ENCODE measurements at regions not wholly inside any gene's neighbourhood (a gene's known extent, or its start where the extent isn't known, plus 50 kb on each side); places are given as distances from the start of the nearest gene placed in this dataset.

DNA sequence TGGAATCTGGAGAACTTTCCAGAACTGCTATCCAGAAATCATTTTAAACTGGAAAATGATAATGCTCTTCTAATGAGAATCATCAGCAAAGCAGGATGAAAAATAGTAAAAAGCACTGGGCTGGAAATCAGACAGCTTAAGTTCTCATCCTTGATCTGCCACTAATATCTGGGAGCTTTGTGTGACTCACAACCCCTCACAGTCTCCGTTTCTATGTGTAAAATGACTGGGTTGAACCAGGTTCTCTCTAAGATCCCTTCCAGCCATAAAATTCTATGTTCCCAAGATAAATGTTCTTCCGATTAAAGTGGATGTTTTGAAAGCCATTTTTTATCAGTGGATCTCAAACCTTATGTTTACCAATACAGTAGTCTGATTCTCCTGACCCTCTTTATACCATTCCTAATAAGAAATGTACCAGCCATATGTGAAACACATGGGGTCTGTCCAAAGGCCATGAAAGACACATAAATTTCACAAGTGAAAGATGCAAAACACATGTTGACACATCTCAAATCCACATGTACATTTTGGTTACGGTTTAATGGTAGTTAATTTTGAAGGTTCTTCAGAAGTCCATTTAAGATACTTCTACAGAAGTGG lies 188.8 kb downstream of the EN1 start:
- no peak for DNase-seq

DNA sequence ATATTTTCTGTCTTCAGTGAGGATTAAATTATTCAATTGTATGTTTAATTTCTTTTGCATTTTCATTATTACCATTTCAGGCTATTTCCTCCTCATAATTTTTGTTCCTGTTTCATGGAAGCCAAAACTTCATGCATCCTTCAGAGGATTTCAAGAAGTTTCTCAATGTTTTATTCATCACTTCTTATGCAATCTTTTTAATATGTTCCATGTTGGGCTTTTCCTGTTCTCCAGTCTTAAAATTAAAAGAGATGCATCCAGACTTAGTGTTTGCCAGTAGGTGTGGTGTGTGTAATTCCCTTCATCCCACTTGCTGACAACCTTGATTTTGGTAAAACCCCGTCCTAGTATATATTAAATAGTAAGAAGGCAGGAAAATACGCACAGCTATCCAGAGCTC lies 190.0 kb downstream of the EN1 start:
- no peak for DNase-seq

DNA sequence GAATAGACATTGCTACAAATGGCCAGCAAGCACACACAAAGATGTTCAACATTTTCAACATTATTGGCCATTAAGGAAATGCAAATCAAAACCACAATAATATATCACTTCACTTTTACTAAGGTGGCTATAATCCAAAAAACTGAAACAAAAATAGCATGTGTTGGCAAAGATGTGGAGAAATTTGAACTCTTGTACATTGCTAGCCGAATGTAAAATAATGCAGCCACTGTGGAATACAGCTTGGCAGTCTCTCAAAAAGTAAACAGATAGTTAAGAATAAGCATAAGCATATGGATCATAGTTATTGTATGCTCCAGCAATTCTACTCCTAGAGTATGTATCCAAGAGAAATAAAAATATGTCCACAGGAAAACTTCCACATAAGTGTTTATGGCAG lies 192.5 kb downstream of the EN1 start:
- DNase-seq: no peak

DNA sequence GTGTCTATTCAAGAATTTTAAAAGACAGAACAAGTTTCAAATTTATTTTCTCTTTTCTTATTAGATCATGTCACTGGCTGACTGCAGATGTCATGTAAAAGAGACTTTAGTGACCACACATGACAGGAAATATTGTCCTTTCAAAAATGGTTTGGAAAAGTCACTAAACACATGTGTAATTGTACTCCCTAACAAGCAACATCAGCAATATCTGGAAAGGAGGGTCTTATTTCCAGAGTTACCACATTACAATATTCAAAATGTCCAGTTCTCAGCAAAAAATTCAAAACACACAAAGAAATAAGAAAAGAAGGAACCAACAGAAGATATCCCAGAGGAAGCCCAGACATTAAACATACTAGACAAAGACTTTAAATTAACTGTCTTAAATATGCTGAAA lies 197.1 kb downstream of the EN1 start:
- no peak for DNase-seq

DNA sequence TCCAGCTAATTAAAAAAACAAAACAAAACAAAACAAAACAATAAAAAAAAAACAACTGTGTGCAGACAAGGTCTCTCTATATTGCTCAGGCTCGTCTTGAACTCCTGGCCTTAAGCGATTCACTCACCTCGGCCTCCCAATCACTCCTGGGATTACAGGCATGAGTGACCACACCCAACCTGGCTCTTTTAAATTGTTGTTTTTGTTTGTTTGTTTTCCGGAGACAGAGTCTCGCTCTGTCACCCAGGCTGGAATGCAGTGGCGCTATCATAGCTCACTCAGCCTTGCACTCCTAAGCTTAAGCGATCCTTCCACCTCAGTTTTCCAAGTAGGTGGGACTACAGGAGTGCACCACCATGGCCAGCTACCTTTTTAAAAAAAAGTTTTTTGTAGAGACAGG lies 201.6 kb downstream of the EN1 start:
- DNase-seq: no peak

DNA sequence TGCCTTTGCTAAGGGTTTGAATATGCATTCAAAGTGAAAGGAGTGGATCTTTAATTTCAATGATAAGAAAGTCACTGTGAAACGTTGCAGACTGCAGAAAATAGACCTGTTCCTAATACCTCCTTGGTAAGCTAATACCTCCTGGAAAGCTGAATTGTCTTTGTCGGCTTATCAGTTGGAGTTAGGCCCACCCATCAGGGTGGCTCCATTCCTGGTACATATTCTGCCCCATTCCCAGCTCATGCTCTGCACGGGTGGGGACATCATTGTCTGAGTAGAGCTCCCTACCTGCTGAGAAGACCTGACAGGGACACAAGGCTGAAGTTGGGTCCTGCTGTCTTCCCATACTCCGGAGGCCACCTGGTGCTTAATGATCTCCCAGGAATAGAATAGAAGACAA lies 203.3 kb downstream of the EN1 start:
- DNase-seq: no peak

DNA sequence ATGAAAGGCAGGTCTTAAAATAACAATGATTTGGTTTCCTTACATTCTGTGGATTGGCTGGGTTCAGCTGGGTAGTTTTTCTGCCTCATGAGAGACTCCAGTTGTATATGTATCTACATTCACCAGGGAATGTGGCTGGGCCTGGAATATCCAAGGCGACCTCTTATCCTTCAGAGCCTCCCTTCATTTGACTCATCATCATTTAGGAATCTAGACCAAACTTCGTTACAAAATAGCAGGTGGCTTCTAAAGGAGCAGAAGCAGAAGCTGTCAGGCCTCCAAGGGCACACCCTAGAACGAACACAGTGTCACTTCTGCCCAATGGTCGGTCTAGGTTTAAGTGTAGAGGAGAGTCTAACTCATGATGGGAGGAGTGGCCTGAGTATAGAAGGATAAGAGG lies 204.2 kb downstream of the EN1 start:
- no peak for DNase-seq

DNA sequence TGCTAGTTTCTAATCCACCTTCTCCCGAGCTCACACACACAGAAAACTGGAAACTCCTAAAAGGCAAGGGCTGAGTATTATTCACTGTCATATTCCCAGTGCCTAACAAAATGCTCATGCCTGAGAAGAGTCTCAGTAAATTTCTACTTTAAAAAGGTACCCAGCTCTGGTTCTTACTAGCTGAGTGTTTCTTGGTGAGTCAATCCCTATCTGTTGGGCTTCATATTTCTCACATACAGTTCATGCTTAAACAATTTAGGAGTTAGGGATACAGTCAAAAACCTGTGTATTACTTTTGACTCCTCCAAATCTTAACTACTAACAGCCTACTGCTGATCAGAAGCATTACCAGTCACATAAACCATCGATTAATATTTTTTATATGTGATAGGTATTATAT lies 204.9 kb downstream of the EN1 start:
- no peak for DNase-seq

DNA sequence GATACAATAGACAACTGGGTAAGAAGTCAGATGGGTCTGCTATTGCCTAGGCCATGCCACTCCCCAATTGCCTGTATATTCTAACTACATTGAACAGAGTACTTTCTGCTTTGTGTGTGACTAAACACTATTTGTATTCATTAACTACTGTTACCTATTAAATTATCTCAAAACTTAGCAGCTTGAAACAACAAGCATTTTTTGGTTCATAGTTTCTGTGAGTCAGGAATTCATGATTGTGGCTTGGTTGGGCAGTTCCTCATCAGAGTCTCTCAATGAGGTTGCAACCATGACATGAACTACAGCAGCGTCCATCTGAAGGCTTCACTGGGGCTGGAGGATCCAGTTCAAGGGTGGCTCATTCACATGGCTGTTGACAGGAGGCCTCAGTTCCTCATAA lies 205.7 kb downstream of the EN1 start:
- DNase-seq: no peak

DNA sequence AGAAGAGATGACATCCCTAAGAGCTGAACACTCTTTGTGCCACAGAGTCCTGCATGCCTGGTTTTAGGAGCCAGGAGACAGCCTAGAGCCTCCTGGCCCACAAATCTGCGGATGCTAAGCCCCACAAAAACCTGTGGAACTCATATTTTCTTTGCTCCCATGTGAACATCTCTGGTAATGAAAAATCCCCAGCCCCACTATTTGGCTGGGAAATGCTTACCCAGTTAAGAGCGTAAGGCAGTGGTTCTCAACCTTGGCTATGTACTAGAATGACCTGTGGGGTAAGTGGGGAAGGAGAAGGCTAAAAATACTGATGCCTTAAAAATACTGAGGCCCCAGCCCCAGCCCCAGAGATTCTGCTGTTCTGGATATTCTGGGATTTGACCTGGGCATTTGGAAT lies 208.1 kb downstream of the EN1 start:
- DNase-seq: no peak

DNA sequence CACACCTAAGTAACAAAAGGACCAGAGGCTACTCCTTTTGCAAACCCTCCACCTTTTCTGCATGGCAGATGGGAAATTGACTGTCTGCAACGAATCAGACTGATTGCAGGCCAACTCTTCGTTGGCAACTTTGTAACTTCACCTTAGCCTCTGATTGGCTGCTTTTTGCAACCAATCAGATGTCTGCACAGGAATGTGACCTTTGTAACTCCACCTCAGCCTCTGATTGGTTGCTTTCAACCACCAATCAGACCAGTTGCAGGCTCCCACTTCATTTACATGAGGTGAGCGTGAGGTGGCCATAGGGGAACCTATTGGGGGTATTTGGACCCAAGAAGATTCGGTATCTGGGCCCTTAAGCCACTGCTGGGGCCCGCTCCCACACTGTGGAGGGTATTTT lies 209.0 kb downstream of the EN1 start:
- DNase-seq: no peak

DNA sequence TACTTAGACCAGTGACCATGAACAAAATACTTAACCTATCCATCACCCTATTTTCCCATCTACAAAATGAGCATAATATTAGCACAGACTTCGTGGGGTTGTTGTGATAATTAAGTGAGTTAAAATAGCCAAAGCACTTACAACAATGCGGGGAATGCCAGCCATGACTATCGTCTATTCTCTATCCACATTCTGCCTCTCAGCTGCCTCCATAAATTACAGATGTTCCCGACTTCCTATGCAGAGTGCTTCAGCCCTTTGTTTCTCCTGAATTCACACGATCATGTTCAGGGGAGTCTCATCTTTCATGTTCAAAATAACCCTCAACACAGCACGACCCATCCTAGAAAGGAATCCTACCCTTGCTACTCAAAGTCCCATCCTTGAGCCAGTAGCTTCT lies 211.6 kb downstream of the EN1 start:
- no peak for DNase-seq

DNA sequence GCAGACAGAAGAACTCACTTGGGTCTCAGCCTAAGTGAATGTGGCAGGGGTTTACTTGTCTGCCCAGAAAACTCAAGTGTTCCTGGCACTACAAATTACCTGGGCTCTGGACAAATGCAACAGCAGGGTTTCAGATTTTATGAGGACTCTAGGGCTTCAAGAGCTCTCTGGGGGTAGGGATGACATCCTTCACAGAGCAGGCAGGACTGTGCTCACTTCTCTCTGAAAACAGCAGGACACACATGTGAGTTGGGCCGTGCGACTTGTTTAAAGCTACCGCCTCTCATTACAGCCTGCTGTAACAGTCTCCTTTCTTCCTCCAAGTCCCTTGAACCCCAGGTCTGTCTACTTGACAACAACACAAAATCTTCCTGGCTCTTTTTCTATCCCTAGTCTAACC lies 212.6 kb downstream of the EN1 start:
- no peak for DNase-seq

DNA sequence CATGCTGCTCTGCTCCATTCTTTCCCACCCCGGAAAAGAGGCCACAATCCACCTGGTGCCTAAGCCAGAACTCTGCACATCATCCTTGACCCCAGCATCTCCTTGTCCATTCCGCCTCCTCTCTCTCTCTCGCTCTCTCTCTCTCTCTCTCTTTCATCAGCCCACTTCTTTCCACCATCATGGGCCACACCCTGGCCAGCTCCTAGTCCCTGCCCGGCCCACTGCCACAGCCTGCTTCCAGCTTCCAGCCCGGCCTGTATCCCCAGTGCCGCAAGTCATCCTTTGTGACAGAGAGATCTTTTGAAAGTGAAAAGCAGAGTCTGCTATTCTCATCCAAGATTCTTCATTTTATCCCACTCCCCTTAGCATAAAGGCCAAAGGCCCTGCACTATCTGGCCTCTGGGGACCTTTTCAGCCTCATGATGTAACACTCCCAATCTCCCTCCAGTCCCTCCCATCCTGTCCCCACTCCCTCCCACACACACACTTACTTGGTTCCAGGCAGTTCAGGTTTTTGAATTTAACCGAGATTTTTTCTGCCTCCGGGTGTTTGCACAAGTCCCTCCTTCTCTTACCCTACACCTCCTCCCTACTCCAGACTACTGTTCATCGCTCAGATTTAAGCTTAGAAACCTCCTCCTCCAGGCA lies 214.0 kb downstream of the EN1 start:
- DNase-seq: no peak

DNA sequence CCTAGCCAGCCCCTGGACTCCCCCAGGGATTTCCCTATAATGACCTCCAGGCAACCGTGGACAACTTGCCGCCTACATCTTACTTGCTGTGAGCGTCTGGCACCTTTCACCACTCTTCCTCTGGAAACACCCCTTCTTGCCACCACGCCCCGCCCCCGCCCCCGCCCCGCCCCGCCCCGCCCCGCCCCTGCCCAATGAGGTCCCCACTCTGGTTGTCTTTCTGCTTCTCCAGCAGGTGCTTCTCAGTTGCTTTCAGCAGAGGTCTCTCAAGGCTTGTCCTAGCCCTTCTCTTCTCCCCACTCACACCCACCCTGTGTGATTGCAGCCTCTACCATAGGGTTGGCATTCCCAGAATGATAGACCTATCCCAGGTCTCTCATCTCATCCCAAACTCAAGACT lies 214.5 kb downstream of the EN1 start:
- no peak for DNase-seq

DNA sequence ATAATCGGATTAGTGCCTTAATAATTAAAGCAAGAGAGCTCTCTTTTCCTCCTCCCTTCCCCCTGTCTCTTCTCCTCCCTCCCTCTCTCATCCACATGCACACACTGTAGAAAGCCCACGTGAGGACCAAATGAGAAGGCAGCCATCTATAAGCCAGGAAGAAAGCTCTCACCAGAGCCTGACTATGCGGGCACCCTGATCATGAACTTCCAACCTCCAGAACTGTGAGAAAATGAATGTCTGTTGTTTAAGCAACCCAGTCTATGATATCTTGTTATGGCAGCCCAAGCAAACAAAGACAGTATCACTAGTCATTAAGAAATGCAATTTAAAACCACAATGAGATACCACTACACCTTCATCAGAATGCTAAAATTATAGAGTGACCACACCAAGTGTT lies 220.3 kb downstream of the EN1 start:
- no peak for DNase-seq

DNA sequence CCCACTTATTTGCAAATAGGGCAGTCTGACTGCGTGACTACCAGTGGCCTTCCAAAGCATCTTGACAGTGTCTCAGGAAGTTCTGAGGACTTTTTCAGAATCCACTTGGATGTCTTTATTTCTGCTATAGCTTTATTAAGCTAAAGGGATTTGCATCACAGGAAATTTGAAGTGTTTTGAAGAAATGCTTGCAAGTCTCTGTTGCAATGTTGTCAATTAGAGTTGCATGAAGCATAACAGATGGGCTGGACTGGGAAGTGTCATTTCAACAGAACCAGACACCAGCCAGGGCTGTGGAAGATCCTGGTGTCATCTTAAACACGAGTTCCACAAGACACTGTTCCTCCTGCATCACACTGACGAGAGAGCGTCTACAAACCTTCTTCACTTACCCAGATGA lies 224.5 kb downstream of the EN1 start:
- no peak for DNase-seq

DNA sequence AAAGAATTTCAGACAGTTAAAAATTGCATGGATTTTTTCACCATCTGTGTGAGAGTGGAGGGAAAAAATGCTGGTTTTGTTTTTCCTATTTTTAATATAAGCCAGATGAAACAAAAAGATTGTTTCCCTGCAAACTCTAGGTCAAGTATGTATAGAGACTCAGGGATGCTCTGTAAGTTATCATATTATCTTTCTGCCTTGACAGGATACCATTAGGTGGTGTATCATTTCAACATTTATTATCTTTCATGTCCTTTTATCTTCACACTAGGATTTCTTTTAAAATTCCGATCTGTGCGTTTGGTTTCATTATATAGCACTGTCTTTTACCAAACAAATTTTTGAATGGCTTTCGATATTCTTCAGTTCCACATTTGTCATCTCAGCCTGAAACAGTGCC lies 225.3 kb downstream of the EN1 start:
- DNase-seq: no peak

DNA sequence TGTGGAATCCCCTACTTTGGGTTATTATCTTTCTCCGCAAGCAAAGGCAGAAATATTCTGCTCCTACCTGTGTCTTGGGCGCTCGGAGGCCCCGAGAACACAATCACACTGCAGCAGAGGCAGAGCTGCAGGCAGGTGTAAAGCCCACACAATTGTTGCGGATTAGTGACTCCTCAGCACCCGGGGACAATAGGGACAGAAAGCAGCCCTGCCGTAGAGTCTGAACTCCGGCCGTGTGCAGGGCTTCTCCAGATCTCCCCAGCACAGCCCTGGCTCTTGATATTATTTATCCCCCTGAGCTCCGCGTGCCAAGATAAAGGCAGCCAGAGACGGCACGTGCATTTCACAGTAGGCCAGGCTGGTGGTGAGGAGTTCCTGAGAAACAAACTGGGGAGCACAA lies 229.2 kb downstream of the EN1 start:
- DNase-seq: no peak

DNA sequence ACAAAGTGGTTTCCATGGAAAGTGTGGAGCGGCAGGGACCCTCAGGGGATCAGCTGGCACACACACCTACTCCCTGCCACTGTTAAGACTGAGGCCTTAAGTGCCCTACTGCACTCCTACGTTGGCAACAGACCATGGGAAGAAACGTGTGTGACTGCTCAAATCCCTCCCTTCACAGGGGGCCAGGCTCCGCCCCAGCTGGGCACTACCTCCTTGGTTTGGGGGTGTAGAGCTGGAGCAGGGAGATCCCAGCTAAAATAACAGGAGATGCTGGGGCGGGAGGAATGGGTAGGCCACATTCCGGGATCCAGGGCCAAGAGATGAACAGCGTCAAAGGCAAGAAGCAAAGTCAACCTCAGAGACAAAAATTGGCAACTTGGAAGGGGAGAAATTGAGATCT lies 231.0 kb downstream of the EN1 start:
- DNase-seq: no peak

DNA sequence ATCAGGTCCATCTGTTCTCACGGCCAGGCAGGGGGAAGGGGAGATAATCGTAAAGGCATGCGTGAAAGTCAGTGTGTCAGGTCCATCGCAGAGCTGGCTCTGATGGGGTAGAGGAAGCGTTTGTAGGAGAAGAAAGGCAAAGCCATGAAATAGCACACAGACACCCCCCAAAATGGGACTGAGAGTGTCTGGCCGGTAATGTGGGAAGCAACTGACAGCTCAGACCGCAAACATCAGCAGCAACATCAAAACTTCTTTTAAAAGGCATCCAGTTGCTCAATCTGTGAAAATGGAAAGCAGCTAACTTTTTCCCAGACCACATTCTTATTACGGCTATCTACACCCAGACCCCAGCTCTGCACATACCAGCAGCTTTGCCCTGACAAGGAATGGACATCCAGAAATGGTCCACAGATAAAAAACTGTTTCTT lies 232.6 kb downstream of the EN1 start:
- no peak for DNase-seq

DNA sequence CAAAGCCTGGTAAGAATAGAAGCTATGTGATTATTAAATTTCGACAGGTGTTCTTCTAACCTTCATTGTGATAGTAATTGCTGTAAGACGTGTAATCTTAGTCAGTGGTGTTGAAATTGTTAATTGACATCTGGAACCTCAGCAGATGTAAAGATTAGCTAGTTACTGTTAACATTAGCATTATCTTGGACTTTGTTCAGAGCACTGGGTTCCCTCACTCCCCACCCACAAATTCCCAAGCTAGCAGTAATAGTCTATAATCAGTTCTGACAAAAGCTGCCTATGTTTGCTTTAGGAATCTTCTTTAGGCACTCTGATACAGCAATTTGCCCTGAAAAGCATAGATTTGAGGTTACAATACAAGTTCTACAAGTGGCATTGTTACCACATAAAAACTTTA lies 233.7 kb downstream of the EN1 start:
- DNase-seq: no peak

DNA sequence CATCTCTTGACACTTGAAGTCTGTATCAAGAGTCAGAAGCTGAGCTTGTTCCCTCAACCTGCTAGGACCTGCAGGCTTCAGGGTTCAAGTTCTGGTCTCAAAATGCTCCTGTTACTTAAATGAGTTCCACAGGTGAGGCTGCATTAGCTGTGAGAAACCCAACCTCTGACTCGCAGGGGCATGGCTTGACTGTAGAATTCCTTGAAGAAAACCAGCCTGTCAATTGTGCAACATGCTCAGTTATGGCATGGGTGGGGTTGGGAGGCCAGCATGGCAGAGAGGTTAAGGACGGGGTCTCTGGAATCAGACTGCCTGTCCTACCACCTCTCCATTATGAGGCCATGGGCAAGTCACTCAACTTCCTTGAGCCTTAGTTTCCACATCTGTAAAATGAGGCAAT lies 235.8 kb downstream of the EN1 start:
- DNase-seq: no peak

DNA sequence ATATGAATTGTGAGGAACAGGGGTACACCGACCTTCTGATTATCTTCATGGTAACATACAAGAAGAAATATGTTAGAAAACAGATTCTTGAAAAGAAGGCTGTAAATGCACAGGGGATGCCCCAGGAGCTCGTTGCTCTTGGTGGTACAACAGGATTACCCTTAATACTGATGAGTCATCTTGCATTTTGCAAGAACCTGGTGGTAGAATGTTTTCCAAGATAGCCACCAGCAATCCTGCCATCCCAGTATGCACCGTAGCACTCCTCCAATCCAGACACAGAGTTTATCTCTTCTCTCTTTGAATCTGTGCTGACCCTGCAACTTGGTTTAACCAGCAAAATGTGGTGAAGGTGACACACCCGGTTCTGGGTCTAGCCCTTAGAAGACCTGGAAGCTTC lies 238.3 kb downstream of the EN1 start:
- no peak for DNase-seq

DNA sequence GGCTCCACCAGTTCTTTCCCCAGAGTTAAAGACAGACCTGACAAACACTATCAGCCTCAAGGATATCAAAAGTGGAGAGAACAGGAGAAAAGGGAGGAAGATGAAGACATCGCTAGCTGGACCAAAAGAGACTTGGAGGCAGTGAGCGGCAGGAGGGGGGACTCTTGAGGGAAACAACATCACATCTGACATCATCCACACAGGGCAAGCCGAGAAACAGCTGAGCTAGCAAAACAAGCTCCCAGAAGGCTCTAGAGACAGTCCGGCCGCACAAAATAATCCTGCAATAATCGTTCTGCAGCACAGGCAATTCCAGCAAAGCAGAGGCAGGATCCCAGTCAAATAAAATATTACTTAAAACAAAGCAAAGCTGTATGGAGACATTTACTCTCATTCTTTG lies 239.8 kb downstream of the EN1 start:
- no peak for DNase-seq

DNA sequence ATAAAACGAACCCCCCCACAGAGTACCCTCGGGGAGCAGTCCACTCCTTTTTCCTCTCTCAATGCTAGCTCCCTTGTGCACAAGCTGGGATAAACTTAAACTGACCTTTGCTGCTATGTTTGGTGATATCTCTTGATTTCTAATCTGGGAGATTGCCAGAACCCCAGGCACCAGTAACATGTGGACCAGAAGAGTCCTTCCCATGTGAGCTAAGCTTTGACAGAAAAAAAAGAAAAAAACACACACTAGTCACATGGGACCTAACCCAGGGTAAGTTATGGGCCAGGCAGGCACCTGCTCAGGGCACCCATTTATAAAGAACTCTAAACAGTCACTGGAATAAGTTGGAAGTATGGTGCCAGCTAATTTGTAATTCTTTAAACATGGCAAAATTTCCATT lies 242.6 kb downstream of the EN1 start:
- no peak for DNase-seq
